ENCODE measurements at regions not wholly inside any gene's neighbourhood (a gene's known extent, or its start where the extent isn't known, plus 50 kb on each side); places are given as distances from the start of the nearest gene placed in this dataset.
A peak's percentile ranks its signal among the peaks of the same experiment; 100 is the strongest.

- Histone ChIP-seq H2BK5ac (ENCODE audit: low read depth, low read length, poor library complexity, severe bottlenecking) (no peak overlapping the region), H3K79me1 (replicated peaks; ENCODE audit: low read length, poor library complexity, severe bottlenecking) (peaks cover 13% of the 10 kb centered on the region), H3K9ac (ENCODE audit: low read length) (no peak overlapping the region), H3K4me2 (ENCODE audit: low read length, poor library complexity, severe bottlenecking) (no peak overlapping the region), H2BK15ac (ENCODE audit: low read depth, poor library complexity, severe bottlenecking) (no peak overlapping the region), H3K4me1 (ENCODE audit: control insufficient read depth, insufficient read depth, low read depth, low read length) (peaks cover 8% of the 10 kb centered on the region), H3K23ac (ENCODE audit: low read length in 2 of 2) (no peak overlapping the region), H4K8ac (ENCODE audit: low read length) (no peak overlapping the region), H3K14ac (ENCODE audit: low read length in 2 of 2) (no peak overlapping the region), H2BK12ac (ENCODE audit: low read length in 2 of 2) (no peak overlapping the region), H2BK120ac (ENCODE audit: low read depth, low read length) (no peak overlapping the region), H3K18ac (ENCODE audit: low read depth in 1 of 2, low read length in 2 of 2) (peak overlapping the region in 1 of 2 experiments; percentile 48), H3K27me3 (ENCODE audit: control insufficient read depth in 1 of 2, insufficient read depth in 1 of 2, low read length in 2 of 2) (no peaks in the 10 kb centered on the region), H3K36me3 (ENCODE audit: control insufficient read depth in 1 of 2, insufficient read depth in 2 of 2, low read depth in 1 of 2, low read length in 2 of 2) (peaks cover 0 to 7% of the 10 kb centered on the region in 2 experiments), H2AFZ (ENCODE audit: low read depth, low read length) (no peak overlapping the region), H3K27ac (ENCODE audit: low read length, poor library complexity, severe bottlenecking) (no peak overlapping the region), H3K4me3 (ENCODE audit: insufficient read depth in 1 of 2, low read depth in 1 of 2, low read length in 2 of 2) (no peak overlapping the region), H4K91ac (ENCODE audit: low read length) (no peak overlapping the region), H3K9me3 (ENCODE audit: control insufficient read depth, low read length) (no peaks in the 10 kb centered on the region), H2AK5ac (ENCODE audit: low read length, severe bottlenecking) (peak overlapping the region; percentile 3), H3K4ac (ENCODE audit: low read depth in 1 of 2, low read length in 2 of 2) (no peak overlapping the region)
- no peak for DNase-seq
- WGBS, result 100% methylated on average over 1 of the region's 3 CpGs
Observed at GRCh38 chr1:84090447-84091245, 53.4 kb upstream of the PRKACB start.

- Histone ChIP-seq H3K23ac (ENCODE audit: low read length in 2 of 2) (no peak overlapping the region), H3K4ac (ENCODE audit: low read depth in 1 of 2, low read length in 2 of 2) (no peak overlapping the region), H3K18ac (ENCODE audit: low read depth in 1 of 2, low read length in 2 of 2) (no peak overlapping the region), H3K4me1 (ENCODE audit: control insufficient read depth, insufficient read depth, low read depth, low read length) (peaks cover 8% of the 10 kb centered on the region), H2AFZ (ENCODE audit: low read depth, low read length) (no peak overlapping the region), H2BK5ac (ENCODE audit: low read depth, low read length, poor library complexity, severe bottlenecking) (no peak overlapping the region), H3K9me3 (ENCODE audit: control insufficient read depth, low read length) (no peaks in the 10 kb centered on the region), H2BK12ac (ENCODE audit: low read length in 2 of 2) (no peak overlapping the region), H2BK120ac (ENCODE audit: low read depth, low read length) (no peak overlapping the region), H3K9ac (ENCODE audit: low read length) (no peak overlapping the region), H4K8ac (ENCODE audit: low read length) (no peak overlapping the region), H3K4me2 (ENCODE audit: low read length, poor library complexity, severe bottlenecking) (no peak overlapping the region), H3K4me3 (ENCODE audit: insufficient read depth in 1 of 2, low read depth in 1 of 2, low read length in 2 of 2) (no peak overlapping the region), H3K79me1 (replicated peaks; ENCODE audit: low read length, poor library complexity, severe bottlenecking) (peaks cover 15% of the 10 kb centered on the region), H3K36me3 (ENCODE audit: control insufficient read depth in 1 of 2, insufficient read depth in 2 of 2, low read depth in 1 of 2, low read length in 2 of 2) (peaks cover 0 to 7% of the 10 kb centered on the region in 2 experiments), H2BK15ac (ENCODE audit: low read depth, poor library complexity, severe bottlenecking) (no peak overlapping the region), H3K27ac (ENCODE audit: low read length, poor library complexity, severe bottlenecking) (peak overlapping the region; percentile 25), H3K27me3 (ENCODE audit: control insufficient read depth in 1 of 2, insufficient read depth in 1 of 2, low read length in 2 of 2) (no peaks in the 10 kb centered on the region), H2AK5ac (ENCODE audit: low read length, severe bottlenecking) (no peak overlapping the region), H3K14ac (ENCODE audit: low read length in 2 of 2) (no peak overlapping the region), H4K91ac (ENCODE audit: low read length) (no peak overlapping the region)
- no peak for DNase-seq
Observed at GRCh38 chr1:84089867-84090266, 54.2 kb upstream of the PRKACB start.

- Histone ChIP-seq H3K9ac (ENCODE audit: low read length) (no peak overlapping the region), H3K4me1 (ENCODE audit: control insufficient read depth, insufficient read depth, low read depth, low read length) (peaks cover 8% of the 10 kb centered on the region), H4K8ac (ENCODE audit: low read length) (no peak overlapping the region), H4K91ac (ENCODE audit: low read length) (no peak overlapping the region), H3K4me2 (ENCODE audit: low read length, poor library complexity, severe bottlenecking) (no peak overlapping the region), H3K23ac (ENCODE audit: low read length in 2 of 2) (no peak overlapping the region), H2AK5ac (ENCODE audit: low read length, severe bottlenecking) (no peak overlapping the region), H3K27ac (ENCODE audit: low read length, poor library complexity, severe bottlenecking) (no peak overlapping the region), H3K9me3 (ENCODE audit: control insufficient read depth, low read length) (no peaks in the 10 kb centered on the region), H2BK12ac (ENCODE audit: low read length in 2 of 2) (no peak overlapping the region), H3K36me3 (ENCODE audit: control insufficient read depth in 1 of 2, insufficient read depth in 2 of 2, low read depth in 1 of 2, low read length in 2 of 2) (peaks cover 0 to 7% of the 10 kb centered on the region in 2 experiments), H2AFZ (ENCODE audit: low read depth, low read length) (no peak overlapping the region), H2BK15ac (ENCODE audit: low read depth, poor library complexity, severe bottlenecking) (no peak overlapping the region), H3K14ac (ENCODE audit: low read length in 2 of 2) (no peak overlapping the region), H3K79me1 (replicated peaks; ENCODE audit: low read length, poor library complexity, severe bottlenecking) (peaks cover 16% of the 10 kb centered on the region), H3K4ac (ENCODE audit: low read depth in 1 of 2, low read length in 2 of 2) (no peak overlapping the region), H2BK5ac (ENCODE audit: low read depth, low read length, poor library complexity, severe bottlenecking) (no peak overlapping the region), H3K27me3 (ENCODE audit: control insufficient read depth in 1 of 2, insufficient read depth in 1 of 2, low read length in 2 of 2) (no peaks in the 10 kb centered on the region), H2BK120ac (ENCODE audit: low read depth, low read length) (no peak overlapping the region), H3K18ac (ENCODE audit: low read depth in 1 of 2, low read length in 2 of 2) (no peak overlapping the region), H3K4me3 (ENCODE audit: insufficient read depth in 1 of 2, low read depth in 1 of 2, low read length in 2 of 2) (no peak overlapping the region)
- peak; percentile 40 for DNase-seq
Observed at GRCh38 chr1:84089465-84089864, 54.6 kb upstream of the PRKACB start.

GRCh38 chr1:84086616-84087015 lies 57.5 kb upstream of the PRKACB start:
- Histone ChIP-seq H3K79me1 (replicated peaks; ENCODE audit: low read length, poor library complexity, severe bottlenecking) (peaks cover 21% of the 10 kb centered on the region), H2BK12ac (ENCODE audit: low read length in 2 of 2) (no peak overlapping the region), H4K91ac (ENCODE audit: low read length) (no peak overlapping the region), H2AFZ (ENCODE audit: low read depth, low read length) (no peak overlapping the region), H3K14ac (ENCODE audit: low read length in 2 of 2) (no peak overlapping the region), H3K4ac (ENCODE audit: low read depth in 1 of 2, low read length in 2 of 2) (no peak overlapping the region), H3K27me3 (ENCODE audit: control insufficient read depth in 1 of 2, insufficient read depth in 1 of 2, low read length in 2 of 2) (no peaks in the 10 kb centered on the region), H3K4me1 (ENCODE audit: control insufficient read depth, insufficient read depth, low read depth, low read length) (peaks cover 8% of the 10 kb centered on the region), H2BK15ac (ENCODE audit: low read depth, poor library complexity, severe bottlenecking) (no peak overlapping the region), H3K23ac (ENCODE audit: low read length in 2 of 2) (no peak overlapping the region), H3K18ac (ENCODE audit: low read depth in 1 of 2, low read length in 2 of 2) (no peak overlapping the region), H2AK5ac (ENCODE audit: low read length, severe bottlenecking) (no peak overlapping the region), H2BK5ac (ENCODE audit: low read depth, low read length, poor library complexity, severe bottlenecking) (no peak overlapping the region), H3K9ac (ENCODE audit: low read length) (no peak overlapping the region), H3K27ac (ENCODE audit: low read length, poor library complexity, severe bottlenecking) (no peak overlapping the region), H3K4me2 (ENCODE audit: low read length, poor library complexity, severe bottlenecking) (no peak overlapping the region), H3K36me3 (ENCODE audit: control insufficient read depth in 1 of 2, insufficient read depth in 2 of 2, low read depth in 1 of 2, low read length in 2 of 2) (peaks cover 0 to 7% of the 10 kb centered on the region in 2 experiments), H3K4me3 (ENCODE audit: insufficient read depth in 1 of 2, low read depth in 1 of 2, low read length in 2 of 2) (no peak overlapping the region), H2BK120ac (ENCODE audit: low read depth, low read length) (no peak overlapping the region), H3K9me3 (ENCODE audit: control insufficient read depth, low read length) (no peaks in the 10 kb centered on the region), H4K8ac (ENCODE audit: low read length) (no peak overlapping the region)
- DNase-seq, result no peak
- 100% methylated on average over 2 of the region's 3 CpGs for WGBS

Measured in mesenchymal stem cell (in vitro differentiated cells and primary cell).